Upper lobe of left lung (tissue), 6 donors: ENCODE measurements at regions not wholly inside any gene's neighbourhood (a gene's known extent, or its start where the extent isn't known, plus 50 kb on each side); places are given as distances from the start of the nearest gene placed in this dataset.

ENCODE experiments used
- ATAC-seq, 2 donors: fragments of 200-7000 bp; cut with Tn5 transposase; one replicate each; pipeline ENCODE4 v1.9.1; 2022; ENCODE audit warnings: mild to moderate bottlenecking in 2 of 2, moderate library complexity in 2 of 2; ENCODE audit not compliant: low FRiP score in 2 of 2
- DNase-seq, 2 donors: peaks; one replicate each; pipeline ENCODE4 v3.0.0-alpha.2; 2019 to 2020
- H3K27ac ChIP-seq, 4 donors: fragments of 200-600 bp; sonication (generic); one replicate each; pipeline ENCODE4 v1.5.1; 2016 to 2019
- H3K27me3 ChIP-seq, 4 donors: fragments of 200-600 bp; sonication (generic); one replicate each; pipeline ENCODE4 v1.5.1; 2017 to 2019
- H3K36me3 ChIP-seq, 4 donors: fragments of 200-600 bp; sonication (generic); one replicate each; pipeline ENCODE4 v1.5.1; 2016 to 2019
- H3K4me1 ChIP-seq, 4 donors: fragments of 200-600 bp; sonication (generic); one replicate each; pipeline ENCODE4 v1.5.1; 2018 to 2019
- H3K4me3 ChIP-seq, 4 donors: fragments of 200-600 bp; sonication (generic); one replicate each; pipeline ENCODE4 v1.5.1; 2017 to 2019; ENCODE audit warnings: mild to moderate bottlenecking in 2 of 4, moderate library complexity in 1 of 4
- H3K9me3 ChIP-seq, 4 donors: fragments of 200-600 bp; sonication (generic); one replicate each; pipeline ENCODE4 v1.5.1; 2018 to 2019
- EP300 ChIP-seq, 4 donors: sonication (generic); formaldehyde crosslinking; IDR thresholded peaks; one replicate each; pipeline ENCODE4 v1.5.1; 2017; ENCODE audit warnings: antibody characterized with exemption in 4 of 4, control low read depth in 2 of 4
- POLR2A ChIP-seq, 4 donors: fragments of 450-650 bp; IDR thresholded peaks; one replicate each; pipeline ENCODE4 v1.5.1; 2016 to 2017; ENCODE audit warnings: antibody characterized with exemption in 4 of 4, mild to moderate bottlenecking in 2 of 4
- POLR2AphosphoS5 ChIP-seq, 2 donors: sonication (generic); formaldehyde crosslinking; IDR thresholded peaks; one replicate each; pipeline ENCODE4 v1.5.1; 2017; ENCODE audit warnings: antibody characterized with exemption in 2 of 2
- WGBS, 2 donors: methylation state at CpG; one replicate each; pipeline ENCODE4 v1.1.5; 2017 to 2018; 5-methylcytosine and 5-hydroxymethylcytosine counted together
- TF ChIP-seq, protein P1 (sequence below), 6 experiments: fragments of 450-650 bp in 4 of 6; fragments of 200-600 bp in 2 of 6; sonication (generic) in 2 of 6; IDR thresholded peaks; one replicate each; pipeline ENCODE4 v1.5.1; 2016 to 2019; ENCODE audit warnings: antibody characterized with exemption in 6 of 6
- donor health status: DM: no; HTN: no; CAD: no; lungs with moderate emphysema.
- donor health status: DM: no; HTN: yes; CAD: no; lungs with severe emphysema.

DNA sequence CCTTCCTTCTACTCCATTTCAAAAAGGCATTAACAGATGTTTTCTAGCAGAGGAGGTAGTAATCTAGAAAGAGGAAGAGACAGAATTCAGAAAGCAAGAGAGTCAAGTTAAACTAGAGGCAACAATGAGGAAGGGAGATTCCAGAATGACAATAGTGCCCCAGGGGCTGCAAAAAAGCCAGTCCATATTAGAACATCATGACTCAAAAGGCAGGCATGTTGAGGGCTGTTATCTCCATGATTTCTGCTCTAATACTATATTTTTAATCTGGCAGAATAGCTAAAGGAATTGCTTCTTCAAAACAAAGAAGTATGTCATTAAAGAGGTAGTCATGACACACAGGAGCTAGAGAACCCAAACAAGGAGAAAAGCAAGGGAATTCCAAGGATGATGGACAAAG lies 599.6 kb downstream of the INHBA start:
- no peak for DNase-seq
- Histone ChIP-seq H3K27ac (no peak overlapping the region), H3K4me3 (no peak overlapping the region), H3K4me1 (no peaks in the 10 kb centered on the region), H3K27me3 (no peaks in the 10 kb centered on the region), H3K9me3 (no peaks in the 10 kb centered on the region), H3K36me3 (no peaks in the 10 kb centered on the region)
- no peak for TF ChIP-seq EP300 (IDR thresholded peaks at IDR 0.05)
- TF ChIP-seq POLR2AphosphoS5 (IDR thresholded peaks at IDR 0.05): no peak
- no peak for TF ChIP-seq POLR2A (IDR thresholded peaks at IDR 0.05)
- TF ChIP-seq, protein P1, sequence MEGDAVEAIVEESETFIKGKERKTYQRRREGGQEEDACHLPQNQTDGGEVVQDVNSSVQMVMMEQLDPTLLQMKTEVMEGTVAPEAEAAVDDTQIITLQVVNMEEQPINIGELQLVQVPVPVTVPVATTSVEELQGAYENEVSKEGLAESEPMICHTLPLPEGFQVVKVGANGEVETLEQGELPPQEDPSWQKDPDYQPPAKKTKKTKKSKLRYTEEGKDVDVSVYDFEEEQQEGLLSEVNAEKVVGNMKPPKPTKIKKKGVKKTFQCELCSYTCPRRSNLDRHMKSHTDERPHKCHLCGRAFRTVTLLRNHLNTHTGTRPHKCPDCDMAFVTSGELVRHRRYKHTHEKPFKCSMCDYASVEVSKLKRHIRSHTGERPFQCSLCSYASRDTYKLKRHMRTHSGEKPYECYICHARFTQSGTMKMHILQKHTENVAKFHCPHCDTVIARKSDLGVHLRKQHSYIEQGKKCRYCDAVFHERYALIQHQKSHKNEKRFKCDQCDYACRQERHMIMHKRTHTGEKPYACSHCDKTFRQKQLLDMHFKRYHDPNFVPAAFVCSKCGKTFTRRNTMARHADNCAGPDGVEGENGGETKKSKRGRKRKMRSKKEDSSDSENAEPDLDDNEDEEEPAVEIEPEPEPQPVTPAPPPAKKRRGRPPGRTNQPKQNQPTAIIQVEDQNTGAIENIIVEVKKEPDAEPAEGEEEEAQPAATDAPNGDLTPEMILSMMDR (IDR thresholded peaks at IDR 0.05): no peak
- no peak for ATAC-seq

DNA sequence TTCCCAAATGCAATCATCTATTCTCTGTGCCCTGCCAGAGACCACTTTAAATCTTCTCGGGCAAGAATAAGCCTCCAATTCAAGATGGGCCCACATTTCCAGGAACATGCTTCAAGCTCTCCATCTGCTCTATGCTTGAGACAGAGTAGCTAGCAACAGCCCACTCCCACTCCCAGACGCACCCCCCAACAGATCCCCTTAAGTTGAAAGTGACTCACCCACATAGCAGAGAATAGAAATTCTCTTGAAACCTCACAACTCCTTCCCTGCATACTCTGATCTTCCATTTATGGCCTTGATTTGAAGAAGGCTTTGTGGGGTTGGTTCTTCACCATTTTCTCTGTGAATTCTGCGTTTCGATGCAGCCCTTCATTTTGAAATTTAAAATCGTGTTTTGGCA lies 604.0 kb downstream of the INHBA start:
- H3K4me3 ChIP-seq: no peak overlapping the region
- 87 to 91% methylated on average over 5 of the region's 5 CpGs for WGBS, 2 donors
- no peaks in the 10 kb centered on the region for H3K27me3 ChIP-seq
- TF ChIP-seq, protein P1 (IDR thresholded peaks at IDR 0.05): no peak
- TF ChIP-seq EP300 (IDR thresholded peaks at IDR 0.05): no peak
- no peak for TF ChIP-seq POLR2AphosphoS5 (IDR thresholded peaks at IDR 0.05)
- TF ChIP-seq POLR2A (IDR thresholded peaks at IDR 0.05): no peak
- no peaks in the 10 kb centered on the region for H3K4me1 ChIP-seq
- H3K9me3 ChIP-seq: no peaks in the 10 kb centered on the region
- H3K27ac ChIP-seq: no peak overlapping the region
- H3K36me3 ChIP-seq: no peaks in the 10 kb centered on the region
- no peak for DNase-seq
- ATAC-seq: no peak

DNA sequence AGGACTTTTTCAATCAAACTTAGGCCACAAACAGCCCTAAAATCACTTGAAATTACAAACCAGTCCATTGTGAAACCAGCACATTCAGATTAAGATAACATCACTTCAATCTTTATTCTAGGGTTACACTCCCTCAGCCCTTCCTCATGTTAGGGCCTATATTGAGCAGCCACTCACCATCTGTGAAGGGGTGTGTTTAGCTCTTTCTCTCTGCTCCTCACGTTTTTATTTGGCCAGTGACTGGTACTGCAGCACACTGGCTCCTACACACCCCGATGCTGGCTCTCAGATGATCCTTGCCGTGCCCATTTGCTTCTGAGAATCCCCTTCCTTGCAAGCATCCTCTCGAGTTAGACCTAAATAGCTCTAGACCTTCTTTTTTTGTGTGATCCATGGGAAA lies 604.5 kb downstream of the INHBA start:
- DNase-seq: no peak
- no peaks in the 10 kb centered on the region for H3K27me3 ChIP-seq
- no peak overlapping the region for H3K27ac ChIP-seq
- TF ChIP-seq, protein P1 (IDR thresholded peaks at IDR 0.05): no peak
- TF ChIP-seq EP300 (IDR thresholded peaks at IDR 0.05) (no peak), POLR2A (IDR thresholded peaks at IDR 0.05) (no peak), POLR2AphosphoS5 (IDR thresholded peaks at IDR 0.05) (no peak)
- WGBS, 2 donors: 70 to 71% methylated on average over 4 of the region's 4 CpGs
- H3K4me3 ChIP-seq: no peak overlapping the region
- ATAC-seq: no peak
- no peaks in the 10 kb centered on the region for H3K9me3 ChIP-seq
- no peaks in the 10 kb centered on the region for H3K36me3 ChIP-seq
- H3K4me1 ChIP-seq: no peaks in the 10 kb centered on the region

DNA sequence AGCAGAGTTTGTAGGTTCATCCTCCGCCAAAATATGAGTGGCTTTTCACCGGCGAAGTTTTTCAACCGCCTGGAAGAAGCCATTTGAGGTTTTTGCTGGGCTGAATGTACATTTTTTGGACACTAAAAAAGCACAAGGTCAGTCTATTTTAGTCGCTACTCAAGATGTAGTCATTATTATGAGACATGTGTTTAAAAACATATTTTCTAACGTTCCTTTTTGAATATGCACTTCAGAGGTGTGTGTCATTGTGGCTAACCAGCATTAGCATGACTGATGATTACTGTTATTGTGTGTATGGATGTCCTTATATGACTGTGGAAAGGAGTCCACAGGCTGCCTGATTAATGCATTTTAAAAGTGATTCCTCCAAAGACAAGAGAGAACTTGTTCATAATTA lies 605.4 kb downstream of the INHBA start:
- Histone ChIP-seq H3K27me3 (no peaks in the 10 kb centered on the region), H3K4me1 (no peaks in the 10 kb centered on the region), H3K36me3 (no peaks in the 10 kb centered on the region), H3K4me3 (no peak overlapping the region), H3K9me3 (no peaks in the 10 kb centered on the region), H3K27ac (no peak overlapping the region)
- DNase-seq (no peak), ATAC-seq (no peak)
- TF ChIP-seq POLR2AphosphoS5 (IDR thresholded peaks at IDR 0.05) (no peak), POLR2A (IDR thresholded peaks at IDR 0.05) (no peak), EP300 (IDR thresholded peaks at IDR 0.05) (no peak)
- TF ChIP-seq, protein P1 (IDR thresholded peaks at IDR 0.05): no peak
- WGBS, 2 donors: 81 to 84% methylated on average over 6 of the region's 6 CpGs

DNA sequence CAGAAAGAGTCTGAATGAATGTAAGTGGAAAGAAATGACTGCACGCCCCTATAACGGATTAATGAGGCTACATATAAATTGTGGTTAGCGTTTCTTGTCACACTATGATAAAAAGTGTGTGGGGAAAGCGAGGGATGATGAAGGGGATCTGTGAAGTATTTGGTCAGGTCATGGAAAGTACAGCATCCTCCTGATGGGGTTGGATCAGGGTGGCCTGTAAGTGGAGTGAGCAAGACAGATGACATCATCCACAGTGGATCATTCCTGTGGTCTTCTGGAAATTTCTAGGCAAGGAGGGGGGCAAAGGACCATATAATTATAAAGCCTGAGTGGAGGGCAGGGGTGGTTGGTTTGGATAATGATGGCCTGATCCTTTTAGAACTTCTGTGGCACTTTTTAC lies 606.0 kb downstream of the INHBA start:
- H3K36me3 ChIP-seq: no peaks in the 10 kb centered on the region
- DNase-seq (no peak), ATAC-seq (no peak)
- H3K4me3 ChIP-seq: no peak overlapping the region
- no peaks in the 10 kb centered on the region for H3K9me3 ChIP-seq
- 59 to 80% methylated on average over 4 of the region's 4 CpGs for WGBS, 2 donors
- TF ChIP-seq POLR2A (IDR thresholded peaks at IDR 0.05): no peak
- TF ChIP-seq, protein P1 (IDR thresholded peaks at IDR 0.05): no peak
- no peak for TF ChIP-seq EP300 (IDR thresholded peaks at IDR 0.05)
- no peak for TF ChIP-seq POLR2AphosphoS5 (IDR thresholded peaks at IDR 0.05)
- H3K27me3 ChIP-seq: no peaks in the 10 kb centered on the region
- no peak overlapping the region for H3K27ac ChIP-seq
- no peaks in the 10 kb centered on the region for H3K4me1 ChIP-seq
